COLO668 (cell line): ENCODE measurements at regions not wholly inside any gene's neighbourhood (a gene's known extent, or its start where the extent isn't known, plus 50 kb on each side); places are given as distances from the start of the nearest gene placed in this dataset.
"Not testable (repeated sequence)": the region's sequence is repeated elsewhere in the genome, so short reads cannot be mapped to it uniquely, and the experiment has no call there.

Experiments used
- DNase-seq: peaks from one replicate; lab custom pipeline; 2025; ENCODE audit not compliant: unreplicated experiment; lab: John Stamatoyannopoulos, UW

- DNase-seq: no peak
Measured at GRCh38 chr5:155114655-155115054, 101.1 kb downstream of the KIF4B start.

- no peak for DNase-seq
Measured at GRCh38 chr5:155116456-155117251, 103.1 kb downstream of the KIF4B start.

- DNase-seq: no peak
Measured at GRCh38 chr5:155125551-155126095, 112.1 kb downstream of the KIF4B start.

GRCh38 chr5:155126573-155126972, 113.0 kb downstream of the KIF4B start:
- no peak for DNase-seq

GRCh38 chr5:155127552-155127951, 114.0 kb downstream of the KIF4B start:
- no peak for DNase-seq

DNA sequence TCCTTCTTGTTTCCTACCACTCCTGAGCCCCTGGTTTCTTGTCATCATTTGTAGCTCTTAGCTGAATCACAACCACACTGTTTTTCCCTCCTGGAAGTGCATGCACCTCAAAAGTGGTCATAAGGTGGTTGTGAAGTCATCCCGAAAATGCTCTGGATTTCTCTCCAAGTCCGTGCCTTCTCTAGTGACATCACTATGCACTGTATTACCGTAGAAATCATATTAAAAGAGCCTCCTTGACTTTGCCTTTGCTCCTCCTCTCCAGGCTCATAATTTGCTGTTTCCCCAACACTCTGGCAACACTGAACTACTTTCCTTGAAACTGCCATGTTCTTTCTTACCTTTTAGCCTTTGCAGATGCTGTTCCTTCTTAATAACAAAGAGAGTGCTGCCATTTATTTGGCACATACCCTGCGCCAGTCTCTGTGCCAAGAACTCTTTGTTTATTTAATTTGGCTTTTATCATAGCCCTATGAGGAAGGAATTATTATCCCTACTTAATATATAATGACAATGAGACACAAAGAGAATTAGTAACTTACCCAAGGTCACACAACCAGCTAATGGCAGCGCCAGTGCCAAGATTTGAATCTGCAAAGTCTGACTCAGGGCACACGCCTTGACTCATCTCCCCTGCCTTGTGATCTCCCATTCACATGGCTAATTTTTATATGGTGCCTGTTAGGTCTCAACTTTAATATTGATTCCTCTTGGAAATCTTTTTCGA, 115.4 kb downstream of the KIF4B start:
- DNase-seq: no peak

GRCh38 chr5:155129513-155129880, 115.9 kb downstream of the KIF4B start:
- DNase-seq: no peak

DNA sequence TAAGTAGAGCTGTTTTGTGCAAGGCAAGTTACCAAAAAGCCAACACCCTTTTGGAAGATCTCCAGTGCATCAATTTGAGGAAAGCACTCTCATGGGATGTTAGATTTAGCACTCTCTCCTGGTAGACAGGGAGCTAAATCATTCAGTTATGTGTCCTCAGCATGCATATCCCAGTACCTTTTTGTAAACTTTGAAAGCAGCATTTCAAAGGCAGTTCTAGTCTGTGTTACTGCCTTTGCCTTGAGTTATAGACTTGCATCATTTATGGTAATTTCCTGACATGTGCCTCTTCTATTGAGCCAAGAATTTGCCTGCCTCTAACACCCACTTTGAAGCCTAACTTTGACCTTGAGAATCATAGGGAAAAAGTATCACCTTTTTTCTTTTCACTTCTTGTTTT, 120.6 kb downstream of the KIF4B start:
- no peak for DNase-seq

DNA sequence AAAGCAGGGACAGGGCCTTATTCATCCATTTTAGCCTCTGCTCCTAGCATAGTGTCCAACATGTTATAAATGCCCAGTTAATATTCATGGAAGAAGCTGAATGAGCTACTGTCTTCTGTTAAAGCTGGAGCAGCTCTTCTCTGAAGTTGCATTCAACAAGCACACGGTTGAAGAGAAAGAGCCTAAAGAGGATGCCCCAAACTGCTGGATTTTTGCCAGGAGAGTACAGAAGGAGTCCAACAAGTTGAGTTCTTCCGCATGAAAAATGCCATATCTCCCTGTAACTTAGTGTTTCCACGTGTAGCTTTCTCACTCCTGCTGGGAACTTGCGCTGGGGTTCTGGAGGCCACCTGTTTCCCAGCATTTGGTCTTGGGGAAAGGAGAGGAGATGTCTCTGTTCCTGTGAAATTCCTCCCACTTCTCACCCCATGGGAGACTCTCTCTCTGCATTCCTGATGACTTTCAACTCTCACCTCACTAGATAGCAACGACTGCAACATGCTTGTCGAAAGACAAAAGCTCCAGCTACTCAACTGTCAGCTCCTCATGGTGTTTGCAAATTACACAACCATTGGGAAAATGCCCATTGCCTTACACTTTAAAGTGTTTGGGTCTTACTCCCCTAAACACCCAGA, 122.8 kb downstream of the KIF4B start:
- DNase-seq: no peak

DNA sequence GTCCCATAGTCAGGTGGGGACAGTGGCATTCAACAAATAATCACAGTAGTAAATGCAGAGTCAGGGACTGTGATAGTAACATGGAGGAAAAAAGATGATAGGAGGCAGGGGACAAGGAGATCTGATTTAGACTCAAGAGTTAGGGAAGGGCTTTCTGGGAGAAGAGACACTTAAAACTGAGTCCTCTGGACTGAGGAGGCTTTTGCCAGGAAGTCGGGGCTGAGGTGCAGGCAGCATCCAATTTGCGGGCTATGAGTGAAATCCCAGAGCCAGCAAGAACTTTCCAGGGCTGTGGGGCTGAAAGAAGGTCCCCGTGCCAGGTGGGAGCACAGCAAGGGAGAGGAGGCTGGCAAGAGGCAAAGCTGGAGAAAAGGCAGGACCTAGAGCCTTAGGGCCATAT, 124.1 kb downstream of the KIF4B start:
- DNase-seq: no peak

DNA sequence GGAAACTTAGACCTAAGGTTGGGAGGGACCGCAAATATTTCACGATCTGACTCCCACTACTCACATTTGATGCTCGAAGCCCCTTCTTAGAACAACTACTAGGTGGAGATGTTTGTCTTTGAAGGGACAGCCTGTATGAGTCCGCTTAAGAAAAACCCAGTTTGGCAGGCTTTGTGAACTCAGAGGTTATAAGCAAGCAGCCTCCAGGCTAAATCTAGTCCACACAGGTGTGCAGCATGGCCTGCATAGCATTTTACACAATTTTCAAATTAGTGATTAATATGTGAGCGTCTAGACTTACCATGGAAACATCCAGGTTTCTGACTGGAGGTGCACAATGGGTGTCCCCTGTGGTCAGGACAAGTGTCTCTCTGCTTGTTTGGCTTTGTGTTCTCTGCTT, 127.1 kb downstream of the KIF4B start:
- DNase-seq: no peak

GRCh38 chr5:155144956-155145355, 131.4 kb downstream of the KIF4B start:
- DNase-seq: no peak

- no peak for DNase-seq
Measured at GRCh38 chr5:155147222-155147621, 133.7 kb downstream of the KIF4B start.

DNA sequence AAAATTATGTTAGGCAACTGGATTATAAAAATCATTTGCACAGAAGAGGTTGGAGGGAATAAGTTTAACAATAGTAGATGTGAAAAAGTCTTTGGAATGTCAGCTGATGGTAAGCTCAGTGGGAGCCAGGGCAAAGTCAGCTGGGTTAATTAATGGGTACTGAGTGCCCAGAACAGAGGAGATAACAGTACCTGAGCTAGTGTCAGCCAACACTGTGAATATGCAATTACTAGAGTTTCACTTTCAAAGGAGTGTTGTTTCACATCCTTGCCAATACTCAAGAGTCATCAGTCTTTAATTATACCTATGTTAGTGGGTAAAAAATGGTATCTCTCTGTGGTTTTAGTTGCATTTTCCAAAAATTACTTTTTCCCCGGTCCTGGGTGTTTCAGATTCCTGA, 135.1 kb downstream of the KIF4B start:
- DNase-seq: no peak

GRCh38 chr5:155150012-155150411, 136.5 kb downstream of the KIF4B start:
- DNase-seq: no peak

DNA sequence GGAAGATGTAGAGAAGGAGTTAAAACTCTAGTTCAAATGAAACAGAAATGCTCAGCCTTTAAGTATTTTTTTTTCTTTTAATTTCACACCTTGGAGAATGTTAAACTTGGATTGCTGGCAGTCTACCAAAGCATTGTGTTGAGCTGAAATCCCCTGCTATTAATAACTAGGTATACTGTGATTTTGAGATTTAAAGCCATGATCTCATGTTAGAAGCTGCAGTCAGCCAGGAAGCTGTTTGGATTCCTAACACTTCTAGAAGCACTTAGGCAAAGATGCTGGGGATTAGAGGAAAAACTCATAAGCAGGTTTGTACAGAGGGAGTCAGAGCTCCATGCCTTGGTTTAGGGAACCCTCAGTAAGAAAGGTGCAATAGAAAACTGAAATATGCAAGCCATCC, 141.4 kb downstream of the KIF4B start:
- DNase-seq: no peak

GRCh38 chr5:155163084-155163483, 149.5 kb downstream of the KIF4B start:
- not testable (repeated sequence) for DNase-seq

- no peak for DNase-seq
Measured at GRCh38 chr5:155167736-155168135, 154.2 kb downstream of the KIF4B start.

DNA sequence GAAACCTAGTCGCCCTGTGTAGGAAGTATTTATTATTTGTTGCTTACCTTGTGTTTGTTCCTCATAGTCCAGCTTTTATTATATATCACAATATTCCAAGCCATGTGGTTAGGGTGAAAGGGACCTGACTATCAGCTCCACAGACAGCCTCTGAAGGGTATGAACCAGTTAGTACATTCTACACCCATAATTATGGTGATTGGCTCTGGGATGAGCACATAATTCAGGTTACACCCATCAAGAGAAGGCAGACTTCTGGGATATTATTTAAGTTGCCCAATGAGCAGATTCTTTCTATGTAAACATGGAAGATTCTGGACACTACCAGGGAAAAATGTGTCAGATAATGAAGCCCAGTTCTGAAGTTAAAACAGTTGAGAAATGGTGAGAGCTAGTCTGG, 168.0 kb downstream of the KIF4B start:
- no peak for DNase-seq

DNA sequence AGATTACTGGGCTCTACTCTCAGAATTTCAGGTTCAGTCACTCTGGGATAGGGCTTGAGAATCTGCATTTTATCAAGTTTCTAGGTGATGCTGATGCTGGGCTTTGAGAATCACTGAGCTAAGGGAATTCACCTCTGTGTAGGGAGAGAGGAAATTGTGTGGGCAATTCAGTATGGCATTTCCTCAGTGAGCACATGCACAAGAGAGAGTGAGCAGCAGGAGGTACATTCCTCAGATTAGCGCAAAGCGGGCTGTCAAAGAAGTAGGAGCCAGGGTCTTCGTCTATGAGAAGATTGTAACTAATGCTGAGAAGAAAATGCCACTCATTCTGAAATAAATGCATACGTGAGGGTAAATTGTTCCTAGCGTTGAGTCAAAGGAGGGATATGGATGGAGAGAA, 175.9 kb downstream of the KIF4B start:
- no peak for DNase-seq

- peak; percentile 0 for DNase-seq
Measured at GRCh38 chr5:155189981-155190380, 176.4 kb downstream of the KIF4B start.

GRCh38 chr5:155193029-155193428, 179.5 kb downstream of the KIF4B start:
- DNase-seq: peak; percentile 10
